ENCODE measurements at regions not wholly inside any gene's neighbourhood (a gene's known extent, or its start where the extent isn't known, plus 50 kb on each side); places are given as distances from the start of the nearest gene placed in this dataset.

DNA sequence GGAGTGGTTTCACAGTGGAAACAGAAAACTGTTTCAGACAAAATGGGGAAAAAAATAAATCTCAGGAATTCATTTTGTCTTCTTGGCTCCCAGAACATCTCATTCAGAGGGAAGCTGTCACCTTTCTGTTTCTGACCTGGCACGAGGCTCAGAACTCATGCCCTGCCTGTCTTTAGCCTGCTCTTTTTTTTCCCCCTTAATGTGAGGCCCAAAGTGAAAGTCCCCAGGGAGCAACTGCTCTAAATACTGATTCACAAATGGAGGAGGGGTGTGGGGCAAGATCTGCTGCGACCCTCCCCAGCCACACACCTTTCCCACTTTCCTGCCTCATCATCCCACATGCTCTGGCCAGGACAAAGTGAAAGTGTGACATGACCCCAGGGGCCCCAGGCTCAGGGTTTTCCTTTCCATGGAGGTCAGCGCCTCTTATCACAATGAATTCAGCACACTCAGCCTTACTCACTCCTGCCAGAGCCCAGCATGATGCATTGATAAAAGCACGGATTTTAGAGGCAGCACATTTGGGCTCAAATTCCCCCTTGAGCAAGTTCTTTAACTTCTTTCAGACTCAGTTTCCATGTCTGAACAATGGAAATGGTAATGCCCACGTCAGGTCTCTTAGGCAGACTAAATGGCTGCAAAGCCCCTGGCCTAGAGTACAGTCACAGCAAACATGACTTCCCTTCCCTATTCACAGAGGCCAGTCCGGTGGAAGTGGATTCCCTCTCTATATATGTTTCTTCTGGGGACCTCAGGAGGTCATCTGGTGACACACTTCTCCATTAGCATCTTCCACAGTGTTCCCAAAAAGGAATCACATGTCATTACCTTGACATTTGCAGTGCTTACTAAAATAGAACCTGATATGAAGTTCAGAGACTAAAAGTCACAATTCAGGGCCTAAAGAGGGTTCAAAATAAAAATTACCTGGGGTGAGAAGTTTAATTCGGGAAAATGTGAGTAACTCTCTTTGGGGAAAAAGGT, 55.3 kb upstream of the TMEM163 start:
- TF ChIP-seq TAF1 (IDR thresholded peaks at IDR 0.05; ENCODE audit: low read depth, low read length) (no peak), POLR2A (IDR thresholded peaks at IDR 0.05; ENCODE audit: low read depth, low read length) (no peak), POLR2AphosphoS5 (IDR thresholded peaks at IDR 0.05; ENCODE audit: low read depth, low read length) (no peak)

Data from GM12891 (cell line).